Posterior vena cava (tissue), 2 donors: ENCODE measurements at regions not wholly inside any gene's neighbourhood (a gene's known extent, or its start where the extent isn't known, plus 50 kb on each side); places are given as distances from the start of the nearest gene placed in this dataset.

ENCODE experiments used
- DNase-seq: peaks from one replicate; pipeline ENCODE4 v3.0.0-alpha.2; 2020; ENCODE audit warnings: low spot score
- intact Hi-C, 2 donors: fragments of 100-400 bp; cut with DNase I; formaldehyde crosslinking; loops; one replicate each; pipeline versions ENCODE4 v1.14.1 to v1.14.2; 2022 to 2023
- donor health status: DM: yes; HTN: yes; CAD: no.
- donor health status: DM: yes; HTN: yes; CAD: no.

DNA sequence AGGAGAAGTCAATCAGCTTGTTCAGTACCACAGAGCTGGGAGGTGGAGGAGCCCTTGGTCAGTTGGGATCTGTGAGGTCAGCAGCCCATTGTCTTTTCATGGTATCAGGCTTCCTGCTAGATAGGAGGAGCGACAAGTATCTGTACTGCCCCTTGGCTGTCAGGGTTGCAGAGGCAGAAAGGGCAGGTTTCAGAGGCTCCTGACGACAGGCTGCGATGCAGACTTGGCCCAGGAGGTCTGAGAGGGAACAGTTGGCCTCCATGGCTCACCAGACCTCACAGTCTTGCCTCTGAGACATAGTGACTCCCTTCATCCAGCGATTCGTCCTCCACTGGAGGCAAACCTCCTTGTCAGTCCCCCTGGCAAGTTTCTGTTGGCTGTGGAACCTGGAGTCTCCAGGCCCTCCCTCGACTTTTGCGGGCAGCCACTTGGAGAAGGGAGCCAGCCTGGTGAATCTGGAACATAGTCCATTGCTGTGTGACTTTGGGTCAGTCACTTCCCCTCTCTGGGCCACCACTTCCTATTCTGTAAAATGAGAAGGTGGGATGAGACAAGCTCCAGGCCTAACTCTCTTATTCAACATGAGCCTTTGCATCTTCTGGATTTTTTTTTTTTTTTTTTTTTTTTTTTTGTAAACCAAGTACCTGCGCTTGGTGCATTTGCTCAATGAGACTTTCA, 177.9 kb upstream of the TLE3 start:
- DNase-seq = peak; percentile 54
- intact Hi-C loops = no loop called here

DNA sequence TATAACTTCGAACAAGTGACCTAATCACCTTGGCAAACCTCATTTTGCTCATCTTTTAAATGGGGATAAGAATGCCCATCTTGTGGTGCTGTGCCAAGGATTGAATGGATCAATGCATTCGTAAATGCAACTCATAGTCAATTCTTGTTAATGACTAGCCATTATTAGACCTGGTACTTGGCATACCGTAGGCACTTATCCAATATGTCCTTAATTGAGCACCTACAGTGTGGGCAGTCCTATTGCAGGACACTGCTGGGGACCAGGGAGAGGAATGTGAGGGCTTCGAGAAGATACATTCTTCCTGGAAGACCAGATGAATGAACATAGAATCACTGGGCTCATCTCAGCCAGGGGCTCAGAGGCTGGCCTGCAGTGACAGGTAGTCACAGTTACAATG, 177.2 kb upstream of the TLE3 start:
- intact Hi-C loops = no loop called here
- DNase-seq = peak; percentile 17

DNA sequence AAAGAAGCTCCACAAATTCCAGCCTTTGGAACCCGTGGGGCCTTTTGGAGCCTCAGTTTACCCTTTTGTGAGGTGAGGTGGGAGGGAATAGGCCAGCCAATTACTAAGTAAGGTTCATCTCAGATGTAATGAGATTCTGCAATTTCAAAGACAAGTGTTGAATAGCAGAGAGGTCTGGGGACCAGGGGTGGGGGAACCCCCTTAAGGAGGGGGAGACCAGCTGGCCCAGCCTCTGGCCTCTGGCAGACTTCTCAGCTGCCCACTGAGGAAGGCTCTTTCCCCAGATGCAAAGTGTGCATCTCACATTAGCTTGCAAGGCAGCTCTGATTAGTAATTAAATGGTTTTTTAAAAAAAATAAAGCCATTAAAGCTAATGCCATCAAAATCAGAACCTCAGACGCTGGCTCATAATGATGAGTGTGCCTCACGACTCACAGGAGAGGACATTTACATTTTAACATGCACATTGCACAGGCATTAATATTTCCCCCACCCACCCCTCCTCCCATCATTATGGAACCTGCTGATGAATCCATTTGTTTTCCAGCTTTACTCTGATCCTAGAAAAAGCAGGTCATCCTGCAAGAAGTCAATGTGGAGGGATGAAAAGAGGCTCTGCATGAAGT, 176.7 kb upstream of the TLE3 start:
- intact Hi-C loops = no loop called here
- DNase-seq = peak; percentile 44

DNA sequence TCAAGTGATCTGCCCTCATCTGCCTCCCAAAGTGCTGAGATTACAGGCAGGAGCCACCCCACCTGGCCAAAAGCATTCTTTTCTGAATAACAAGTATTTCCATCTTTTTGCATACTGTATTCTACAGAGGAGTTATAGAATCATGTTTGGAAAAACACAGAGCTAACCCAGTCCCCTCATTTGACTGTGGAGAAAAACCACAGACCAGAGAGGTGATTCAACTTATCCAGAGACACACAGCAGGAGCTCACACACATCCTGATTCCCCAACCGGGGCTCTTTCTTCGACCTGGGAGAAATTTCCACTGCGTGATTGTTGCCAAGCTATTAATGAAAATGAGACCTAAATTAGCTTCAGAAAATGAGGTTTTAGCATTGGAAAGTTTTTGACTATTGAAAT, 176.1 kb upstream of the TLE3 start:
- intact Hi-C loops = no loop called here
- no peak for DNase-seq

DNA sequence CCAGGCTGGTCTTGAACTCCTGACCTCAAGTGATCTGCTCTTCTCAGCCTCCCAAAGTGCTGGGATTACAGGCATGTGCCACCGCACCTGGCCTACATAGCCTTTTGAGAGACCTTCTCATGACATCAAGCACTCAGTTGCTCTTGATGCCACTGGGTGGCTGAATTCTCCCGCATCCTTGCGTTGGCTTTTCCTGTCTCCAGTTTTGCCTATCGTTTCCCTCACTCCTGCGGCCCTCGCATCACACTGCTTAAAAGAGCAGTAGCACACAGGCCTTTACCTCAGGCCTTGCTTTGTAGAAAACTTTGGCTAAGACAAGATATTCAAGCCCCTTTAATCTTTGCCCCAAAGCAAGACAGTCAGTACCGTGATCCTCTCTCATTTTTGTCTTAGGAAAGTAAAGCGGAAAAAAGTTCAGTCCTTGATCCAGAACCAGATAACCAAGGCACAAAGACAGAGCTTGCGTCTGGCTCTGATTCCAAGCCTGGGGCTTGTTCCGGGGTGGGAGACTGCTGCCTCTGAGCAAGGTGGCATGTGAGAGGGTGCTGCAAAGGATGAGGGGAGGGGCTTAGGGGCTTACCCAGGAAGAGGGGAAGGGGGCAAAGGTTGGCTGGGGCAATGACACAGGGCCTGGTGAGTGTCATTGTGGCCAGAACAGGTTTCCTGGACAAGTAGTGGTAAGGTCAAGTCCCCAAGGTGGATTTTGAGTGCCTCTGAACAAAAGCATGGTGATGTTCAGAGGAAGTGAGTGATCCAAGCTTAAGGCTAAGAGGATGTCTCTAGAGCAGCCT, 175.0 kb upstream of the TLE3 start:
- no peak for DNase-seq
- intact Hi-C loops = no loop called here

DNA sequence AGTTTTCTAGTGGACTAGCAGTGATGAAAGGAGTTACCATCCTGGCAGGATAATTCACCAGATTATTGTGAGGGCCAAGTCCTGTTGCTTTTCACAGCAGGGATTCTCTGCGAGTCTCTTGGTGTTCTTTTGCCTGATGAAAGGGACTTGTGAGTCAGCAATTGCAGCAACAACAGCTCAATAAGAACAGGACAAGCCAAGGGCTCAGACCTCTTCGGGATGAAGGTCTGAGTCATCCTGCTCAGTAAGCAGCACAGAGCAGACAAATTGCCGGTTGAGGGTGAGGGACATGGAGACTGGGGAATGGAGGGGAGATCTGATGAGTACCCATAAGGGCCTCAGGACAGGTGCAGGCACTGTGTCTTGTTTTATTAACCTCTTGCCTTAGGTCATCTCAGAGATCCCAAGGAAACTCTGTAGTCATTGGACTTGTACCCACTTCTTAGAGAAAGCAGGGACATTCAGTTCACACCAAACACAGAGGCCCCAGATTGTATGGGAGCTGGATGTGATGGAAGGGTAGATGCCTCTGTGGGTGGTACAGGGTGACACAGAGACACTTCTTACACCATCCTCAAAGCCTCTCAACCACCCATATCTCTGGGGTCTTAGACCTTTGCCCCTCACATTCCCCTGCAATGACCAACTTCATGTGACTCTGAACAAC, 173.8 kb upstream of the TLE3 start:
- DNase-seq = no peak
- intact Hi-C loops = no loop called here

DNA sequence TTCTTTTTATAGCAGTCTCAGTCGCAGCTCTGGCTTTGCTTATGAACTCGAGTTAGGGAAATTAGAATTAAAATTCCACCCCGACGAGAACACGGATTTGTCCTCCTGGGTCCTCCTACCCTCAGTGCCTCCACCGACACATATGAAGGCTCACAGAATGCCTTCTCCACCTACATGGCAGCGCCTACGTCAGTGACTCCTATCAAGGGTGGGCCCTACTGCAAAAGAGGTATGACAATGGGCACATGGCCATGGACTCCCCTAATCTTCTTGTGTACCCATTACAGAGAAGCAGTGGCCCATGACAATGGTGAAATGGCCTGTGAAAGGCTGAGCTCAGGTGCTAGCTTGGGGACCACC, 173.0 kb upstream of the TLE3 start:
- intact Hi-C loops = no loop called here
- DNase-seq = no peak

DNA sequence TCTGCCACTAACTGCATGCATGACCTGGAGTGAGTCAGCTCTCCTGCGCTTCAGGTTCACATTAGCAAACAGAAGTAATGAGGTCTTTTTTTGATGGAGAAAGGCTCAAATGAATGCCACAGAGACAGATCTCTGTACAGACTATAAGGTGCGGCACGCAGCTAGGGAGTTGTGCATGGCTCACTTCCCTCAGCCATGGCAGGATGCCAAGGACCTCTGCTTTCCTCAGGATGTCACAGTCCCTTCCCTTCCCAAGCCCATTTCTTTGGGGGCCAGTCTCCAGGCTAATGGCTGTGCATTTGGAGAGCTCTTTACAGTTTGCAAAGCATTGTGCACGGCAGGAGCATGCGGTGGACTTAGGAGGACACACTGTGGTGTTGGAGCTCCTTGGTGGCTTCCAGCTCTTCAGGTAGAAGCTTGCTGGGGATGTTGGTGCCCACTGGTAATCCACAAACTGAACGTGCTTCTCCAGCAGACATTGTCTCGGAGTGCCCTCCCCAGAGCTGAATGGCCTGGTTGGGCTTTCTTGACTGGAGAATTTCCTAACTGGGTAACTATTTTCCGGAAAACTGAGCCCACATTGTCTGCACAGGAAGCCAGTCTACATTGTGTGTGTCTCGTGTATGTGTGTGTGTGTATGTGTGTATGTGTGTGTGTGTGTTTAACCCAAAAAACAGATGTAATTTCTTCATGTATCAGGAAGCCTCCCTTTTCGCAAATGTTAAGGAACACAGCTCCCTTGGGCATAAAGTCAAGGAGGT, 172.5 kb upstream of the TLE3 start:
- no peak for DNase-seq
- intact Hi-C loops = loop anchor here in 1 of 2 donors (5.0 kb wide), 1 partner anchor 47 kb away; no protein-coding TSS in a partner anchor

DNA sequence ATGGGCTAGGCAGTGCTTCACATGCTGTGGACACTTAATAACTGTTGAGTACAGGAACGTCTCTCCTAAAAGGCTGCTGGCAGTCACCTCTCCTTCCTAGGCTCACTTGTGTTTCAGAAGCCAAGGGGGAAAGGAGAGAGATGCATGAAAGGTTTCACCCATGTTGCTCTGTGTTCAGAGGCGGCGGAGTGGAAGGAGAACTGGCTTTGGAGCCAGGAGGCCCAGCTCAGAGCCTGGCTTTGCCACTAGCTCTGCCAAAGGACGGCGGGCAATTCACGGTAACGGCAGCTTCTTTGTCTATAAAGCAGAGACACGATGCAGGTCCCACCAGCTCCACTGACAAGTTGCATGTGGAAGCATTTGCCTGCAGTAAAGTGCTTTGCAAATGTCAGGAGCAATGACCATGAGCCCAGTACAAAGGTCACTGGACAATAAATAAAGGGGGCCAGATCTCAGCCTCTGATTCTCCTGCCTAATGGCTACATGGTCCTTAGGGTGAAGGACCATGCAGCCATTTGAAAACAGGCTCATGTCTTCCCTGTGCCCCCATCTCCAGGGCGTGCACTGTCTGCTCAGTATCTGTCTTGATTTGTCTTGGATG, 171.7 kb upstream of the TLE3 start:
- intact Hi-C loops = loop anchor here in 1 of 2 donors (5.0 kb wide), 1 partner anchor 48 kb away; no protein-coding TSS in a partner anchor
- DNase-seq = no peak

DNA sequence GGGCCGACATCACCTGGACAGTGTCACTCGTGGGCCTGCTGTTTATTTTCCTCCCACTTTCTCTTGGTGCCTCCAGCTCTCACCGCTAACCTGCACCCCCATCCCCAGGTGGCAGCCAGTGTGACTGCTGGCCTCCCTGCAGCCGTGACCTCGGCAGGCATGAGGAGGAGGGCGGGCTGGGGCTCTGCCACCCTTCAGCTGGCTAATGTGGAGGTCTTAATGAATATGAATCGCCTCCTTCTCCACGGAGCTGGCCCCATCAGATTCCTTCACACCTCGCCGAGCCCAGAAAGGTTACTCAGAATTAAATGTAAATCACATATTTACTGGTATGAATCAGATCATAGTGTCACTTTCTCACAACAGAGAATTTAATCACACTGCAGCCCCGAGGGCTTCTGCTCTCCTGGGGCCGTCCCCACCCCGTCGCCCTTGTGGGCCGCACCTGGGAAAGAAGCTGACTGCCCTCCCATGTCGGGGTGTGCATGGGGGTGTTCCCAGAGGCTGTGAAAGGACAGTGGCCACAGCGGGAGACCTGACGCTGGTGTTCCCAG, 171.1 kb upstream of the TLE3 start:
- no peak for DNase-seq
- intact Hi-C loops = loop anchor here in 1 of 2 donors (5.0 kb wide), 1 partner anchor 49 kb away; no protein-coding TSS in a partner anchor

DNA sequence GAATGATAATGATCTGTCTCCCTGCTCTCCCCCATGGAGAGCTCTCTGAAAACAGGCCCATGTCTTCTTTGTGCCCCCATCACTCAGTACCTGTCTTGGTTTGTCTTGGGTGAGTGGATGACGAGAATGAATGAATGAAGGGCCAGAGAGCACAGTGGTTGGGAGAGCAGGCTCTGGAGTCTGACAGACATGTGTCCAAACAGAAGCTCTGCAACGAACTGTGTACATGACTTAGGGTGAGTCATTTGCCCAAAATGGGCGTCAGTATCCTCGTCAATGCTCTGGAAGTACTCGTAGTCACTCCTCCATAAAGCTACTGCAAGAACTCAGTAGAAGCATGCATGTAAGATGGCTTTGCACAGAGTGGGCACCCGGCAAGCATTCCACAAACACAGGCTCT, 170.2 kb upstream of the TLE3 start:
- intact Hi-C loops = loop anchor here in 1 of 2 donors (5.0 kb wide), 1 partner anchor 49 kb away; no protein-coding TSS in a partner anchor

DNA sequence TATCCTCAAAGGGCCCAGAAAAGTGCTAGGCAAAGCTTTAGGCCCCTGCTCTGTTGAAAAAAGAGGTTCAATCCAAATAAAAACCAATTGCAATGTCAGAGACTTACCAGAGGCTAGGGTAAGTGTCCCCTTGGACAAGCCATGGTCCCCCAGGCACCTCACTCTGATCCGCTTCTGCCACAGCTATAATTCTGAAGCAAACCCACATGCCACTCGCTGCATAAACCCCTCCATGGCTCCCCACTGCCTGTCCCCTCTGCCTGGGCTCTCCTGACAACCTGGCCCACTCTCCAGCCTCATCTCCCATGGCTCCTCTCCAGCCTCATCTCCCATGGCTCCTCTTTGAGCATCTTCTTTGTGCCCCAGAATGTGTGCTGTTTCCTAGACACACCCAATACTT, 169.6 kb upstream of the TLE3 start:
- no peak for DNase-seq
- intact Hi-C loops = loop anchor here in 1 of 2 donors (5.0 kb wide), 1 partner anchor 50 kb away; no protein-coding TSS in a partner anchor

More for the DNA sequence above, 170.2 kb upstream of the TLE3 start:
- no peak for DNase-seq

DNA sequence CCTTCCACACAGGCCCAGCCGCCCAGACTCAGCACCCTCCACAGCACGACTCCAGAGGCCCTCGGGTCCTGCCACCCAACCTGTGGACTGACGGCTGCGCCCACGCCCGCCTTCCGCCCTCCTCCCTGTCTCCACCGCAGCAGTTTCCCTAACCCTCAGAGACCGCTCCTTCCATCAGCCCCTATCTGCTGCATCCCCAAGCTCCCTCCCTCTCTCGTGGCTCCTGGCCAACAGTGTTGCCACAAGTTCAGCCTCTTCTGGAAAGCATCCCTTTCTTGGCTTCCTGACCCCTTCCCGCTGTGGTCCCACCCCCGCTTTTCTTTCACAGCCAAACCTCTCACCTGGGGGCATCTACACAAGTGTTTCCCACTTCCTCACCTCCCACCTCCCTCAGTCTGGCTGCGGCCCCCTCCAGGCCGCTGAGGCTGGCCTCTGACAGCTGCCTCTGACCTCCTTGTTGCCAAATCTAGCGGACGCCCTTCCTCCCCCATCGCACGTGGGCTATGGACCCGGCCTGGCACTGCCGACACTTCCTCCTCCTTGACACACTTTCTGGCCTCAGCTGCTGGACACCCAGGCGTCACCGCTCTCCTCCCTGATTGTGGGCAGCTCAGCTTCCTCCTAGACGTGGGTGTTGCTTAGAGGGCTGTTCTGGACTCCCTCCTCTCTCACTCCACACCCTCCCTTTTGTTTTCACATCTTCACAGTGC, 168.8 kb upstream of the TLE3 start:
- intact Hi-C loops = loop anchor here in 1 of 2 donors (5.0 kb wide), 1 partner anchor 51 kb away; no protein-coding TSS in a partner anchor
- DNase-seq = peak; percentile 96

DNA sequence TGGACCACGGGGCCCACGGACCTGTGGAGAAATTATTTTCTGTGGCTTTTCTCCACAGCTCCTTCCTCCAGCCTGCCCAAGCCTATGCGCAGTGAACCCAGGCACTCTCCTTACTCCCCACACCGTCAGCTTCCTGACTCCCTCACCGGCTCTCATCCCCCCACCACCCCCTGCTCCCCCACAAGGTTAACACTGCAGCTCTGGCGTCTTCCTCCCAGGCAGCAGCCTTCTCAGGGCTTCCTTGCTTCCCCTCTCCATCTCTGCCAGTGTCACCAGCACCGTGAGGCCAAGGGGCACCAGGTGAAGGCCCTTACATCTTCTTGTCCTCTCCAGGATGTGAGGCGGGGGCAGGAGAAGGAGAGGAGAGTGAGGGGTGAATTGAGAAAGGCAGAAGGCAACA, 168.3 kb upstream of the TLE3 start:
- DNase-seq = no peak
- intact Hi-C loops = loop anchor here in 1 of 2 donors (5.0 kb wide), 1 partner anchor 51 kb away; no protein-coding TSS in a partner anchor

DNA sequence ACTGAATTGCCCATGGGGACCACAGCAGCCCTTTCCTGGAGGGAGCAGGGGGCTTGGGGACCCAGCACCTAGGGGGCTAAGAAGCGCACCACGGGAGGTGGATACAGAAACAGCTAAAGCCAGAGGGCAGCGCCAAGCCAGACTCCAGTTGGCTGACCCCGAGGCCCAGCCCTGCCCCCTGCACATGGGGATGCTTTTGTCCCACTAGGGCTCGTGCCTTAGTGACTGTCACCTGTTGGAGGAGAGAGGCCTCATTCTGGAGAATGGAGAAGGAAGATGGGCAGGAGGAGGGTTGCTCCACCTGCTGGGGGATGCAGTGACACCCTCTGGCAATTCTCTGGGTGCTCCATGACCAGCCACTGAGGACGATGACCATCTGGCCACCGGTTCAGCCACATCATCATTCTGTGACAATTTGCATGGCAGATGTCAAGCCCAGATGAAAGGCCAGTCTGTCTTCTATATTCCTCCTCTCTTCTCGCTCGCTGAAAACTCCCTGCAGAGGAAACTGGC, 167.8 kb upstream of the TLE3 start:
- no peak for DNase-seq
- intact Hi-C loops = loop anchor here in 1 of 2 donors (5.0 kb wide), 1 partner anchor 52 kb away; no protein-coding TSS in a partner anchor

DNA sequence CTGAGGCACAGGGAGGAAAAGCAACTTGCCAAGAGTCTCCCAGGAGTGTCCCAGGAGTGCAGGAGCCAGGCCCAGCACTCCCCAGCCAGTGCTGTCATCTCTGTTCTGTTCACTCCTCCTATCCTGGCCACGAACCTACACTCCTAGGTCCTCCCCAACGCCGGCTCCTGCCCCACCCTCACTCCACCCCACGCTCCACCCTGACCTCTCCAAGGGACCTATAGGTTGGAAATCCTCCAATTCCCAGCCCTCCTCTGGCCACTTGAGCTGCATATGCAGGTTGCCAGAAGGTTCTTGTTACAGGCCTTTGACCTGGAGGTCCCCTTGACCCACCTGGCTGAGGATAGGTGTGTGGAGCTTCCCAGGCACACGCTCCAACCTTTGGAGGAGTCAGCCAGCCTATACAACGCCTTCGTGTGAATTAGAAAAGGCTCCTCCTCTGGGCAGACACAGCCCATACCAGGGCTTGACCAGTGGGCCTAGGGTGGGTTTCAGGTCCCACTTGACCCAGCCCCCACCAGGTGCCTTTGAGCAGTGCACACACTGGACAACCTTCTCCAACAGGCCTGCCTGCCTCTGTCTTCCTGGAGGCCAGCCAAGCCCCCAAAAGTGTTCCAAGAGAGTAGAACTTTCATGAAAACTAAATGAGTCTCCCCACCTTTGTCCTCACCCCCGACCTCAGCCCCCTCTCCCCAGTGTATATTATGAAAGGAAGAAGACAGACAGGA, 167.2 kb upstream of the TLE3 start:
- no peak for DNase-seq
- intact Hi-C loops = loop anchor here in 1 of 2 donors (1.0 to 5.0 kb wide), 2 partner anchors 45 to 52 kb away; no protein-coding TSS in a partner anchor
